ENCODE measurements at regions not wholly inside any gene's neighbourhood (a gene's known extent, or its start where the extent isn't known, plus 50 kb on each side); places are given as distances from the start of the nearest gene placed in this dataset.

GRCh38 chr9:12141422-12141821 lies 551.8 kb upstream of the TYRP1 start:
- DNase-seq (ENCODE audit: low spot score): no peak

DNA sequence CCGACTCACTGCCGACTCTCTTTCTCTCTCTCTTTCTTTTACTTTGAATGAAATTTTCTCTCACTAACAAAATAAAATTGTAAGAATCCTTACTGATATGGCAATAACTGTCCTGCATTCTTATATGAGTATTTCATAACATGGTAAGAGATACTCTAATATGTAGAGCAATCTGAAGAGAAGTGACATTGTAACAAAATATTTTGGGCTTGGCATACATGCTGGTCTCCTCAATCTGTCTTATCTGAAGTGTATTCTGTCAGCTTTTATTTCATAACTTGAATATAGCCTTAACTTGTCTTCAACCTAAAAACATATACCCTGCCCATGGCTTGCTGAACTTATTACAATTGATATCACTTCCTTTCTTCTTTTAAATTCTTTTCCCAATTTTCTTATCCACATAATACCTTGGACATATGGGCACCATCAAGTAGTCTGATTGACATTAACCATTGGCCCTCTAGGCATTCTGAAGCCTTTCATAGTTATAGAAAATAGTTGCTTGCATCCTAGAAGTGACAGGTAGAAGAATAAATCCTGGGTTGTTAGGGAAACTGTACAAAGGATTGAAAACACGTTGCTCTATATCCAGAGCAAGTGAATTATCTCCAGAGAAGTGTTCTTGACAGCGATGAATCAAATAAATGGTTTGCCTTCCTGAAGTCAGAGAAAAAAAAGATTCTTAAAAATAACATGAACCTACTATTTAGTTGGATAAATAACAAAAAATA lies 537.6 kb upstream of the TYRP1 start:
- DNase-seq (ENCODE audit: low spot score): no peak

DNA sequence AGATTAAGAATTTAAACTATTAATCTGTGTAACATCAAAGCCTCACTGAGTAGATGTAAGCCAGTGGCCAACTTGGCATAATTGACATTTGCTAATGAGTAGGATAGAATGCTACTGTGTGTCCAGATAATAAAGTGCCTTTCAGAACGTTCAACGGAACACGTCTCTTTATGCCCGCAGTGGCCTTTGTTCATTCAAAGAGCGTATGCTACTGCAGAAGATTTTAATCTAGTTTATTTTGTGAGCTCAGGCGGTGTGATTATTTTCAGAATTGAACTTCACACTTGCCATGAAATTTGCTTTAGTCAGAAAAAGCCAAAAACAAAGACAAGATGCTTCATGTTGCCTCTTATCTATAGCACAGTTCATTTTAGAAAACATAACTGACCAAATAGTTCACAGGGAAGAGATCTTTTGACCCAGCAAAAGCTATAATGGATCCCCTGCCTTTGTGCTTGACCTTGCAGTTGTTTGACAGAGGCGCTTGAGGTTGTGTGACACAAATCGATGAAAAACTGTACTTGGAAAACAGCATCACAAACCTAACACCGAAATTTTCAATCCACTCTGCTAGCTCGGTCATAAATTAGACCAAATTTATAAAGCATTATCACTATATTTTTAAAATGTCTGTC lies 530.9 kb upstream of the TYRP1 start:
- DNase-seq (ENCODE audit: low spot score): no peak

DNA sequence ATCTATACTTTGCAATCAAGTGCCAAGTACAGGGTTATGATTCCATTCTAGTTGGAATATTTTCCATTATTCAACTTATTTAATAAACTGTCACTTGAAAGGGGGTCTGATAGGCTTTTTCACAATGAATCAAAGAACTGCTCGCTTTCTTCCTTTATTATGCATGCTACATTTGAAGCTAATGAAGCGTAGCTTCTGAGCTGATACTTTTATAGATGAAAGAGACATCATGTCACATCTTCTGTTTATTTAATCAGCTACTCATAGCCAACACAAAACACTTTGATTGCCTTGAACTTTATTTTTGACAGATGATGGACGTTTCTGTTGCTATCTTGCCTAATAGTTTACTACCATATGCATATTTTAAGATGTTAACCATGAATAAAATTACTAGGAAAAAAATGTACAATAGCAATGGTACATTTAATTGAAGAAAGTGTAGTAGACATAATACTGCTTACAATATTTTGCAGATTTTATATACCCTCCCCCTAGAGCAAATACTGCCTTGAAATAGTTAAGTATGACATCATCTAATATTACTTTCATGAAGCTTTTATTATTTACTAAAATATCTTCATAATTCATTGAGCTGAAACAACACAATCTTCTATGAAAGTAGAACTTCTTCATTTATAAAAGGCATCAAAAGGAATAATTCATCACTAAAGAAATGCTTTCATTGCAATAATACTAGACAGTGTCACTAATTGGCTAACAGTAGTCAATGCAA lies 529.3 kb upstream of the TYRP1 start:
- DNase-seq (ENCODE audit: low spot score): no peak

DNA sequence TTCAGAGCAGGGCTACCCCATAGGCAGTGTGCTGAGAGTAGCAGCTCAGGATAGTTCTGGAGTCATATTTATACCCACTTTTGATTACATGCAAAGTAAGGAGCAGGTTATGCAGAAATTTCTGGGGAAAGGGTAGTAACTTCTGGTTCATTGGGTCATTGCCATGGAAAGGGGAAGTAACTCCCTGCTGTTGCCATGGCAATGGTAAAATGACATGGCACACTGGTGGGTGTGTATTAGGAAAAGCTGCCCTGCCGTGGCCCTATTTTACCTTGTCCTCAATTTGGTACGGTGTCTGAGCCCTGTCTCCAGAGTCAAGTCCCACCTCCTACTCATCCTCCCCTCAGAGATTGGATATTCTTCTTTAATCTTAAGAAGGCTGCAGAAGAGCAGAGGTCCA lies 526.7 kb upstream of the TYRP1 start:
- DNase-seq (ENCODE audit: low spot score): no peak

DNA sequence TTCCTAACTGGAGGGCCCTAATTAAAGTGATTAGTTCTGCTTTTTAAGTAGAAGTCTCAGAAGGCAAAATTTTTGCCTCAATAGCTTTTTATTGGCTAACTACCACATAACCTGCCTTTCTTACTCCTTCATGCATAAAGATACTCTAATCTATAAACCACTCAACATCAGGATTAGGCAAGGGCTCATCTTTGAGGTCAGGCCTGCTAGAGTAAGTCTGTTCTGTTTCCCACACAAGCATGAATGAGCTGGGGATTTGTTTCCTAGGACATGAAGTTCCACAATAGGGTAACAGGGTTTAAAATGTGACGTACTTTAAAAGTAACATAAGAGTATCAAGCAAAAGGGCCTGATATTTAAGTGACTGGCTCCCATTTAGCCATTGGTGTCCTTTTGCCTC lies 522.7 kb upstream of the TYRP1 start:
- no peak for DNase-seq (ENCODE audit: low spot score)

GRCh38 chr9:12178634-12179033 lies 514.6 kb upstream of the TYRP1 start:
- no peak for DNase-seq (ENCODE audit: low spot score)

- DNase-seq (ENCODE audit: low spot score): no peak
Measured at GRCh38 chr9:12182806-12183205, 510.4 kb upstream of the TYRP1 start.

GRCh38 chr9:12183321-12183720 lies 509.9 kb upstream of the TYRP1 start:
- DNase-seq (ENCODE audit: low spot score): no peak

DNA sequence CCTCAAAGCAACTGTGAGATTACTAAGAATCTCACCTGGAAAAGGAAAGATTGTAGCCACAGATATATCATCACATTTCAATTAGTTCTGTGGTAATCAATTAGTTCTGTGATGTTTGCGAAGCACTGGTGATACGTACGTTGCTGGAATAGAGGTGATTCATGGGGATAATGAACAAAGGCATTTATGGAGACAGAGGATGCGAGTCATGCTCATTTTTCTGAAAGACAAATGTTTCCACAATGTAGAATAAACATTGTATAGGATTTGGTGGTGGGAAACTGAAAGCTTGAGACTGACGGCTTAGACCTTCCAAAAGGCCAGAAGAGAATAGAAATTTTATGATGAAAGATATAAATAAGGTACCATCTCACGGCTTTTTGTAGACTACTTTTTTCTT lies 507.3 kb upstream of the TYRP1 start:
- DNase-seq (ENCODE audit: low spot score): no peak

DNA sequence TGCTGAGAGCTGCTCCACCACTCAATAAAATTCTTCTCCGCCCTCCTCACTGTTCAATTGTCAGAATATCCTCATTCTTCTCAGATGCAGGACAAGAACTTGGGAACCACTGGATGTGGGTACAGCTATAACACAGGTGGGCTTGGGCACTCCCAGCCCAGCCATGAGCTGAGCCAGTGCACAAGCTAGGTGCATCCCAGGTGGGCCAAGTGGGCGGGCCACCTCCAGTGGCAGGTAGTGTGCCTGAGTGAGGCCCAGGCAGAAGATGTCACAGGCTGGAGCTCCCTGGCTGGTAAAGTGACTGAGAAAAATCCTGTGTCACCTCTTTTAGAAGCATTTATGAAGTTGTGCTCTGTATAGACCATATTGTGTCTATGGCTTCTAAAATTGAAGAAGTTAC lies 501.6 kb upstream of the TYRP1 start:
- DNase-seq (ENCODE audit: low spot score): no peak

DNA sequence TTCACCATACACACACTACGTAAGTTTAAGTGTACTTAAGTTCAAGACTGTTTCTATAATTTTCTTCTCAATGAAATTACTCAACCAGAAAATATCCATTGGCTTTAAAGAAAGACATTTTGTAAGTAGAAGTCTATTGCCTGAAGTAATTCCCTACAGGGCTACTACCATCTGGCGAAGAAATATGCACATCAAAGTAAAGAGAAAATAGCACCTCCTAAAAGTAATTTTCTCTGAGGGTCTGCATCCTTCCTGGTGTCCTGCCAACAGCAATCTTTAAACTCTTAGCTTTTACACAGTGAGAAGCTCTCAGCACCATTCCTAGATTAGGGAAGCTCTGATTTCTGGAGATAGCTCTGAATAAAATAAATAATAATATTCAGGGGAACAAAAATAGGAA lies 498.5 kb upstream of the TYRP1 start:
- no peak for DNase-seq (ENCODE audit: low spot score)

- DNase-seq (ENCODE audit: low spot score): no peak
Measured at GRCh38 chr9:12195456-12195855, 497.7 kb upstream of the TYRP1 start.

- no peak for DNase-seq (ENCODE audit: low spot score)
Measured at GRCh38 chr9:12204512-12204911, 488.7 kb upstream of the TYRP1 start.

GRCh38 chr9:12212860-12213259 lies 480.3 kb upstream of the TYRP1 start:
- DNase-seq (ENCODE audit: low spot score): no peak

GRCh38 chr9:12221470-12221869 lies 471.7 kb upstream of the TYRP1 start:
- DNase-seq (ENCODE audit: low spot score): no peak

DNA sequence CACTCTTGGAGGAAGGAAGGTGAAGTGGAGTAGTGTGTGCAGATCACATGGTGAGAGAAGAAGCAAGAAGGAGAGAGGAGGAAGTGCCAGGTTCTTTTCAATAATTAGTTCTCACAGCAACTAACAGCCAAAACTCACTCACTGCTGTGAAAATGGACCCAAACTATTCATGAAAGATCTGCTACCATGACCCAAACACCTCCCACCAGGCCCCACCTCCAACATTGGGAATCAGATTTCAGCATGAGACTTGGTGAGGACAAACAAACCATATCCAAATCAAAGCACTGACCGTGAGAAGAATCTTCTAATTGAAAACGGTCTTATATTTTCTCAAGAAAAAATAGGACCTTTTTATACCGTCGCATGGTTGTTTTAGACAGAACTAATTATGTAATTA lies 468.7 kb upstream of the TYRP1 start:
- no peak for DNase-seq (ENCODE audit: low spot score)

DNA sequence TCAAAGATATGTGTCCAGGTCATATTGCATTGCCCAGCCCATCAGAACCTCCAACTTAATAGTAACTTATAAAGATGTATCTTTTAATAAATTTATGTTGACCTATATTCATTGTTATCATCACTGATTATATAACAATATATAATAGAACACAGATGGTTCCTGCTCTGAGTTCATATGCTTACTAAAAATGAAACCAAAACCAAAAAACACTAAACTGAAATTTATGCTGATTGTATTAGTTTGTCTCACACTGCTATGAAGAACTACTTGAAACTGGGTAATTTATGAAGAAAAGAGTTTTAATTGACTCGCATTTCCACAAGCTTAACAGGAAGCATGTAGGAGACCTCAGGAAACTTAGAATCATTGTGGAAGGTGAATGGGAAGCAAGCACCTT lies 462.5 kb upstream of the TYRP1 start:
- no peak for DNase-seq (ENCODE audit: low spot score)

DNA sequence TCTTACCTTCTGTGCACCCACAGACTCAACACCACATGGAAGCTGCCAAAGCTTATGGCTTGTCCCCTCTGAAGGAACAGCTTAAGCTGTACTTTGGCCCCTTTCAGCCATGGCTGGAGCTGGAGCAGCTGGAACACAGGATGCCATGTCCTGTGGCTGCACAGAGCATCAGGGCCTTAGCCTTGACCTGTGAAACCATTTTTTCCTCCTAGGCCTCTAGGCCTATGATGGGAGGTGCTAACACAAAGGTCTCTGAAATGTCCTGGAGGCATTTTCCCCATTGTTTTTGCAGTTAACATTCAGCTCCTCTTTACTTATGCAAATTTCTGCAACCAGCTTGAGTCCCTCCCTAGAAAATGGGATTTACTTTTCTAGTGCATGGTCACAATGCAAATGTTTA lies 461.4 kb upstream of the TYRP1 start:
- no peak for DNase-seq (ENCODE audit: low spot score)

GRCh38 chr9:12232836-12233235 lies 460.3 kb upstream of the TYRP1 start:
- DNase-seq (ENCODE audit: low spot score): no peak

- DNase-seq (ENCODE audit: low spot score): no peak
Measured at GRCh38 chr9:12253941-12254340, 439.2 kb upstream of the TYRP1 start.

GRCh38 chr9:12266758-12267157 lies 426.4 kb upstream of the TYRP1 start:
- DNase-seq (ENCODE audit: low spot score): no peak

- DNase-seq (ENCODE audit: low spot score): no peak
Measured at GRCh38 chr9:12271421-12271891, 421.7 kb upstream of the TYRP1 start.

Data from SW480 (cell line).